Prostate gland (tissue), 2 donors: ENCODE measurements at regions not wholly inside any gene's neighbourhood (a gene's known extent, or its start where the extent isn't known, plus 50 kb on each side); places are given as distances from the start of the nearest gene placed in this dataset.

Experiments used
- DNase-seq: peaks from one replicate; pipeline ENCODE4 v3.0.0-alpha.2; 2019; ENCODE audit warnings: low spot score
- H3K27ac ChIP-seq, 2 donors: fragments of 200-600 bp; sonication (generic); 2 replicates each; pipeline ENCODE4 v1.5.1; 2017 to 2019
- H3K27me3 ChIP-seq: fragments of 200-600 bp; sonication (generic); replicated peaks from 2 replicates; pipeline ENCODE4 v1.5.1; 2019; ENCODE audit not compliant: insufficient read depth
- H3K36me3 ChIP-seq, 2 donors: fragments of 200-600 bp; sonication (generic); 1 replicate in 1 of 2; 2 replicates in 1 of 2; pipeline versions ENCODE4 v1.5.1 to v1.8.1; 2017 to 2019
- H3K4me1 ChIP-seq: fragments of 200-600 bp; sonication (generic); replicated peaks from 2 replicates; pipeline ENCODE4 v1.5.1; 2019
- H3K4me3 ChIP-seq, 2 donors: fragments of 200-600 bp; sonication (generic); 2 replicates each; pipeline ENCODE4 v1.5.1; 2017 to 2019
- H3K9me3 ChIP-seq: fragments of 200-600 bp; sonication (generic); 2 replicates; pipeline ENCODE4 v1.5.1; 2017
- POLR2A ChIP-seq: fragments of 450-650 bp; IDR thresholded peaks from one replicate; pipeline ENCODE4 v1.6.1; 2016; ENCODE audit warnings: antibody characterized with exemption, mild to moderate bottlenecking
- POLR2AphosphoS5 ChIP-seq: sonication (generic); formaldehyde crosslinking; IDR thresholded peaks from one replicate; pipeline ENCODE4 v1.6.1; 2017; ENCODE audit warnings: antibody characterized with exemption
- WGBS: methylation state at CpG from one replicate; pipeline ENCODE4 v1.1.5; 2018; 5-methylcytosine and 5-hydroxymethylcytosine counted together
- intact Hi-C: fragments of 100-400 bp; cut with DNase I; formaldehyde crosslinking; loops from one replicate; pipeline ENCODE4 v1.14.2; 2022
- TF ChIP-seq, protein P1 (sequence below), 4 experiments: fragments of 200-600 bp in 2 of 4; fragments of 450-650 bp in 2 of 4; sonication (generic) in 2 of 4; IDR thresholded peaks; 1 replicate in 3 of 4; 2 replicates in 1 of 4; pipeline ENCODE4 v1.5.1; 2016 to 2019; ENCODE audit warnings: antibody characterized with exemption in 4 of 4, mild to moderate bottlenecking in 2 of 4, moderate library complexity in 2 of 4

DNA sequence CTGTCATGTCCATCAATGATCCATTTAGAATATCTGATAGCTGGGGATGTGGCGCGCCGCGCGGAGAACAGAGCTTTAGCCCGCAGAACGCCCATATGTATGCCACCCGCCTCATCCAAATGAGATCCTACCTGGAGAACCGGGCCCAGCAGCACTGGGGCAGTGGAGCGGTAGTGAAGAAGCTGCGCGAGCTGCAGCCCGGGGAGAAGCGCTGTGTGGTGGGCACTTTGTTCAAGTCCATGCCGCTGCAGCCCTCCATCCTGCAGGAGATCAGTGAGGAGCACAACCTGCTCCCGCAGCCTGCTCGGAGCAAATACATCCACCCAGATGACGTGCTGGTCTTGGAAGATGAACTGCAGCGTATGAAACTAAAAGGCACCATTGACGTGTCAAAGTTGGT, 313.7 kb downstream of the NR2F1-AS1 start:
- 95% methylated on average over 20 of the region's 20 CpGs for WGBS
- no peak overlapping the region for H3K27ac ChIP-seq
- H3K27me3 ChIP-seq = no peaks in the 10 kb centered on the region
- H3K36me3 ChIP-seq = no peaks in the 10 kb centered on the region
- TF ChIP-seq, protein P1, sequence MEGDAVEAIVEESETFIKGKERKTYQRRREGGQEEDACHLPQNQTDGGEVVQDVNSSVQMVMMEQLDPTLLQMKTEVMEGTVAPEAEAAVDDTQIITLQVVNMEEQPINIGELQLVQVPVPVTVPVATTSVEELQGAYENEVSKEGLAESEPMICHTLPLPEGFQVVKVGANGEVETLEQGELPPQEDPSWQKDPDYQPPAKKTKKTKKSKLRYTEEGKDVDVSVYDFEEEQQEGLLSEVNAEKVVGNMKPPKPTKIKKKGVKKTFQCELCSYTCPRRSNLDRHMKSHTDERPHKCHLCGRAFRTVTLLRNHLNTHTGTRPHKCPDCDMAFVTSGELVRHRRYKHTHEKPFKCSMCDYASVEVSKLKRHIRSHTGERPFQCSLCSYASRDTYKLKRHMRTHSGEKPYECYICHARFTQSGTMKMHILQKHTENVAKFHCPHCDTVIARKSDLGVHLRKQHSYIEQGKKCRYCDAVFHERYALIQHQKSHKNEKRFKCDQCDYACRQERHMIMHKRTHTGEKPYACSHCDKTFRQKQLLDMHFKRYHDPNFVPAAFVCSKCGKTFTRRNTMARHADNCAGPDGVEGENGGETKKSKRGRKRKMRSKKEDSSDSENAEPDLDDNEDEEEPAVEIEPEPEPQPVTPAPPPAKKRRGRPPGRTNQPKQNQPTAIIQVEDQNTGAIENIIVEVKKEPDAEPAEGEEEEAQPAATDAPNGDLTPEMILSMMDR (IDR thresholded peaks at IDR 0.05) = no peak
- no peak for TF ChIP-seq POLR2A
- no peak for TF ChIP-seq POLR2AphosphoS5
- intact Hi-C loops = no loop called here
- H3K4me1 ChIP-seq = no peaks in the 10 kb centered on the region
- H3K4me3 ChIP-seq = no peak overlapping the region
- no peaks in the 10 kb centered on the region for H3K9me3 ChIP-seq
- no peak for DNase-seq

DNA sequence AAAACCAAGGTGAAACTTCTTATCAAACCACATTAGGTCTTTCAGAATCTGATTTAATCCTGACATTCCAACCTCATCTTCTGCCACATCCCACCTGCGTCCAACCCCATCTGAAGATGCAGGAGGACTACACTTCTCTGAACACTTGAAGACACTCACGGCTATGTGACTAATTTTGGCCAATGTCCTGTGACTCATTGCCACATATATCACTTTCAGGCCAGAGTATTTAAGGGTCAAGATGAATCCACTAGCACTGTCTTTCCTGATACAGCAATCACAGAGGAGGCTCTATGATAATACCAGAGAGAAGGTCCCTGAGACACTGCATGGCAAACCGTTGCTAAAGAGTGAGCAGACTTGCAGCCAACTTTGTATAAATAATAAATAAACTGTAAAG, 323.4 kb downstream of the NR2F1-AS1 start:
- intact Hi-C loops = no loop called here
- no peaks in the 10 kb centered on the region for H3K9me3 ChIP-seq
- no peaks in the 10 kb centered on the region for H3K27me3 ChIP-seq
- H3K27ac ChIP-seq = no peak overlapping the region
- no peaks in the 10 kb centered on the region for H3K4me1 ChIP-seq
- 92% methylated on average over 3 of the region's 3 CpGs for WGBS
- TF ChIP-seq, protein P1 (IDR thresholded peaks at IDR 0.05) = no peak
- TF ChIP-seq POLR2AphosphoS5 (no peak), POLR2A (no peak)
- H3K36me3 ChIP-seq = no peaks in the 10 kb centered on the region
- no peak overlapping the region for H3K4me3 ChIP-seq
- no peak for DNase-seq

DNA sequence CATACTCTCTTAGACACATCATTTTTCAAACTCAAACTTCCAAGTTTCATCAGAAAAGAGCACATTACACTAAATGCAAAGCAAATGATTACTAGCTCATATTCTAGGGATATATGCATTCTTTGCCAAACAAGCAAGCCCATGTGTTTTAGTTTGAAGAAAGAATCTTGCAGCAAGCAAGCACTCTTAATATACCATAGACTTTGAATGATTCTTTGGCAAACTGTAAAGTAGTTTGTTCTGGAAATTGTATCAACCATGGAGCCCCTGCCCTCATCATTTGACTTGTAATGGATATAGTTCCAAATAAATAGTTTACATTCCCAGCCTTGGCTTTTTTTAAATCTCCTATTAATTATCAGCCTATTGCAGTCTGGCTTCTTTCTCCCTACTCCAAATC, 325.2 kb downstream of the NR2F1-AS1 start:
- Histone ChIP-seq H3K27me3 (no peaks in the 10 kb centered on the region), H3K4me1 (no peaks in the 10 kb centered on the region), H3K9me3 (no peaks in the 10 kb centered on the region), H3K36me3 (no peaks in the 10 kb centered on the region), H3K4me3 (no peak overlapping the region), H3K27ac (no peak overlapping the region)
- intact Hi-C loops = no loop called here
- no peak for DNase-seq
- TF ChIP-seq POLR2AphosphoS5 = no peak
- no peak for TF ChIP-seq POLR2A
- TF ChIP-seq, protein P1 (IDR thresholded peaks at IDR 0.05) = no peak

- 89% methylated on average over 4 of the region's 4 CpGs for WGBS
- intact Hi-C loops = no loop called here
- no peaks in the 10 kb centered on the region for H3K4me1 ChIP-seq
- H3K36me3 ChIP-seq = no peaks in the 10 kb centered on the region
- no peak overlapping the region for H3K4me3 ChIP-seq
- no peak overlapping the region for H3K27ac ChIP-seq
- TF ChIP-seq, protein P1 (IDR thresholded peaks at IDR 0.05) = no peak
- TF ChIP-seq POLR2AphosphoS5 (no peak), POLR2A (no peak)
- DNase-seq = no peak
- H3K9me3 ChIP-seq = no peaks in the 10 kb centered on the region
- H3K27me3 ChIP-seq = no peaks in the 10 kb centered on the region
These were observed 328.9 kb downstream of the NR2F1-AS1 start for GRCh38 chr5:93252165-93252564.

DNA sequence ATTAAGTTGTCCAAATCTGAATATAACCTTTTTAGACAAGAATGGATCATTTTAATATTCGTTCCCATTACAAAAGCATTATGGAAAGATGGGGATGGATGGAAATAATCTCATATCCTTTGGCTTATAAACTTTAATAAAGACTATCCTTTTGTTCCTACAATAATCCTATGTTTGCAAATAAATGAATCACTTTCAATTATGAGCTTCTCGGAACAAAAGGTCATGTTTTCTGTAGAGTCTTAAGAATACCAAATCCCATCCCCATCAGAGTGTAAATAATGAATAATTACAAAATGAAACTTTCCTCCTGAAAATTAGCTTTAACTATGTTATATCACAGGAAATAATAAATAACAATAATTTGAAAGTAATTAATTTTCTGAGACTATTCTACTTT, 329.7 kb downstream of the NR2F1-AS1 start:
- no peak for DNase-seq
- Histone ChIP-seq H3K27me3 (no peaks in the 10 kb centered on the region), H3K36me3 (no peaks in the 10 kb centered on the region), H3K27ac (no peak overlapping the region), H3K4me1 (no peaks in the 10 kb centered on the region), H3K4me3 (no peak overlapping the region), H3K9me3 (no peaks in the 10 kb centered on the region)
- TF ChIP-seq, protein P1 (IDR thresholded peaks at IDR 0.05) = no peak
- TF ChIP-seq POLR2A = no peak
- no peak for TF ChIP-seq POLR2AphosphoS5
- WGBS = 78% methylated on average over 2 of the region's 2 CpGs
- intact Hi-C loops = no loop called here
